Spleen (tissue), 11 donors: ENCODE measurements at regions not wholly inside any gene's neighbourhood (a gene's known extent, or its start where the extent isn't known, plus 50 kb on each side); places are given as distances from the start of the nearest gene placed in this dataset.
"Not testable (repeated sequence)": the region's sequence is repeated elsewhere in the genome, so short reads cannot be mapped to it uniquely, and the experiment has no call there.

Experiments
- DNase-seq: peaks from one replicate; pipeline ENCODE4 v3.0.0-alpha.2; 2020
- H3K27ac ChIP-seq, 8 donors: fragments of 200-600 bp; sonication (generic) in 7 of 8; 1 replicate in 4 of 8; 2 replicates in 4 of 8; pipeline versions ENCODE4 v1.5.0 to v1.8.0; 2016 to 2021; ENCODE audit warnings: inconsistent platforms in 4 of 8, mild to moderate bottlenecking in 4 of 8, moderate library complexity in 1 of 8
- H3K27me3 ChIP-seq, 7 donors: fragments of 200-600 bp; sonication (generic) in 6 of 7; replicated peaks in 1 of 7; 1 replicate in 4 of 7; 2 replicates in 3 of 7; pipeline versions ENCODE4 v1.5.0 to v1.8.0; 2016 to 2021; ENCODE audit warnings: inconsistent platforms in 3 of 7, mild to moderate bottlenecking in 1 of 7
- H3K36me3 ChIP-seq, 6 donors: fragments of 200-600 bp; sonication (generic) in 5 of 6; 1 replicate in 4 of 6; 2 replicates in 2 of 6; pipeline versions ENCODE4 v1.5.0 to v1.8.0; 2016 to 2021; ENCODE audit warnings: inconsistent platforms in 2 of 6
- H3K4me1 ChIP-seq, 6 donors: fragments of 200-600 bp; sonication (generic) in 5 of 6; 1 replicate in 3 of 6; 2 replicates in 3 of 6; pipeline versions ENCODE4 v1.5.0 to v1.8.0; 2016 to 2021; ENCODE audit warnings: inconsistent platforms in 3 of 6
- H3K4me3 ChIP-seq, 8 donors: fragments of 200-600 bp; sonication (generic) in 7 of 8; 1 replicate in 4 of 8; 2 replicates in 4 of 8; pipeline versions ENCODE4 v1.5.0 to v1.8.0; 2016 to 2021; ENCODE audit warnings: inconsistent platforms in 4 of 8, mild to moderate bottlenecking in 4 of 8, moderate library complexity in 2 of 8
- H3K9me3 ChIP-seq, 8 donors: fragments of 200-600 bp; sonication (generic) in 7 of 8; 1 replicate in 4 of 8; 2 replicates in 4 of 8; pipeline versions ENCODE4 v1.5.0 to v1.8.0; 2016 to 2021; ENCODE audit warnings: inconsistent platforms in 4 of 8
- CTCF ChIP-seq, 11 experiments: fragments of 200-600 bp in 7 of 11; fragments of 450-650 bp in 4 of 11; sonication (generic) in 4 of 11; IDR thresholded peaks in 8 of 11; conservative IDR thresholded peaks in 3 of 11; 1 replicate in 7 of 11; 2 replicates in 4 of 11; pipeline versions ENCODE4 v1.4.0 to v1.8.0; 2016 to 2021; ENCODE audit warnings: antibody characterized with exemption in 11 of 11, inconsistent platforms in 4 of 11, mild to moderate bottlenecking in 1 of 11
- POLR2A ChIP-seq, 3 donors: fragments of 450-650 bp; IDR thresholded peaks; one replicate each; pipeline ENCODE4 v1.5.1; 2017; ENCODE audit warnings: antibody characterized with exemption in 3 of 3, mild to moderate bottlenecking in 1 of 3
- POLR2AphosphoS5 ChIP-seq, 3 donors: sonication (generic); formaldehyde crosslinking; IDR thresholded peaks; one replicate each; pipeline ENCODE4 v1.5.1; 2017; ENCODE audit warnings: antibody characterized with exemption in 3 of 3
- WGBS, 5 donors: extraction: QIAGEN DNeasy Blood & Tissue Kit in 3 of 5; methylation state at CpG; one replicate each; pipeline versions ENCODE4 v1.1.5 to v1.1.7; 2013 to 2018; 5-methylcytosine and 5-hydroxymethylcytosine counted together
- intact Hi-C: fragments of 100-400 bp; cut with DNase I; formaldehyde crosslinking; loops from one replicate; pipeline ENCODE4 v1.15.0; 2023; ENCODE audit warnings: low total_unique reads
- donor health status: healthy with polysubstance abuse.
- donor health status: DM: no; HTN: no; CAD: no; lungs with moderate emphysema.
- donor health status: DM: no; HTN: no; CAD: no.
- donor health status: Bipolar disorder and iron deficiency.
- donor health status: healthy.
- donor health status: DM: no; HTN: no; CAD: no.
- donor health status: DM: yes; HTN: yes; CAD: no.

GRCh38 chr2:36128359-36128758 lies 227.2 kb upstream of the CRIM1 start:
- Histone ChIP-seq H3K36me3 (no peaks in the 10 kb centered on the region), H3K9me3 (no peaks in the 10 kb centered on the region), H3K4me3 (no peak overlapping the region), H3K4me1 (no peaks in the 10 kb centered on the region), H3K27ac (no peak overlapping the region), H3K27me3 (no peaks in the 10 kb centered on the region)
- no peak for DNase-seq
- WGBS, 5 donors: 86 to 94% (median 91%) methylated on average over 2 of the region's 2 CpGs
- intact Hi-C loops: no loop called here
- no peak for TF ChIP-seq POLR2A (IDR thresholded peaks at IDR 0.05)
- no peak for TF ChIP-seq POLR2AphosphoS5 (IDR thresholded peaks at IDR 0.05)
- TF ChIP-seq CTCF (IDR thresholded peaks at IDR 0.05 in 8 of 11, conservative IDR thresholded peaks at IDR 0.05 in 3 of 11): no peak

- DNase-seq: no peak
- no peak for TF ChIP-seq CTCF (IDR thresholded peaks at IDR 0.05 in 8 of 11, conservative IDR thresholded peaks at IDR 0.05 in 3 of 11)
- no peak for TF ChIP-seq POLR2A (IDR thresholded peaks at IDR 0.05)
- TF ChIP-seq POLR2AphosphoS5 (IDR thresholded peaks at IDR 0.05): no peak
- Histone ChIP-seq H3K27me3 (no peaks in the 10 kb centered on the region), H3K36me3 (no peaks in the 10 kb centered on the region), H3K27ac (no peak overlapping the region), H3K4me3 (no peak overlapping the region), H3K9me3 (peaks cover 0 to 6% (median 0%) of the 10 kb centered on the region in 8 donors), H3K4me1 (no peaks in the 10 kb centered on the region)
- WGBS, 5 donors: 83 to 88% (median 86%) methylated on average over 7 of the region's 7 CpGs
- intact Hi-C loops: no loop called here
Observed at GRCh38 chr2:36125702-36126101, 229.9 kb upstream of the CRIM1 start.

GRCh38 chr2:36123995-36124394 lies 231.6 kb upstream of the CRIM1 start:
- Histone ChIP-seq H3K36me3 (no peaks in the 10 kb centered on the region), H3K4me1 (no peaks in the 10 kb centered on the region), H3K4me3 (no peak overlapping the region), H3K27me3 (no peaks in the 10 kb centered on the region), H3K9me3 (peaks cover 0 to 7% (median 0%) of the 10 kb centered on the region in 8 donors), H3K27ac (no peak overlapping the region)
- no peak for DNase-seq
- intact Hi-C loops: no loop called here
- WGBS, 5 donors: 70 to 86% (median 76%) methylated on average over 2 of the region's 2 CpGs
- no peak for TF ChIP-seq POLR2AphosphoS5 (IDR thresholded peaks at IDR 0.05)
- TF ChIP-seq POLR2A (IDR thresholded peaks at IDR 0.05): no peak
- no peak for TF ChIP-seq CTCF (IDR thresholded peaks at IDR 0.05 in 8 of 11, conservative IDR thresholded peaks at IDR 0.05 in 3 of 11)

GRCh38 chr2:36097022-36097421 lies 258.6 kb upstream of the CRIM1 start:
- WGBS, 5 donors: 83 to 94% (median 84%) methylated on average over 3 of the region's 3 CpGs
- no peak for DNase-seq
- peaks cover 0 to 35% (median 9%) of the 10 kb centered on the region in 8 donors for H3K9me3 ChIP-seq
- no peak overlapping the region for H3K4me3 ChIP-seq
- H3K27ac ChIP-seq: no peak overlapping the region
- H3K36me3 ChIP-seq: no peaks in the 10 kb centered on the region
- H3K27me3 ChIP-seq: no peaks in the 10 kb centered on the region
- no peak for TF ChIP-seq POLR2AphosphoS5 (IDR thresholded peaks at IDR 0.05)
- no peak for TF ChIP-seq CTCF (IDR thresholded peaks at IDR 0.05 in 8 of 11, conservative IDR thresholded peaks at IDR 0.05 in 3 of 11)
- no peak for TF ChIP-seq POLR2A (IDR thresholded peaks at IDR 0.05)
- intact Hi-C loops: no loop called here
- no peaks in the 10 kb centered on the region for H3K4me1 ChIP-seq

- peaks cover 0 to 36% (median 8%) of the 10 kb centered on the region in 8 donors for H3K9me3 ChIP-seq
- H3K27ac ChIP-seq, H3K4me1 ChIP-seq, H3K4me3 ChIP-seq, DNase-seq, H3K27me3 ChIP-seq, intact Hi-C loops, H3K36me3 ChIP-seq: not testable (repeated sequence)
- WGBS, 5 donors: 89 to 94% (median 92%) methylated on average over 9 to 26 of the region's 26 CpGs
Observed at GRCh38 chr2:36091844-36092741, 263.5 kb upstream of the CRIM1 start.
